GM10266 (cell line): ENCODE measurements at regions not wholly inside any gene's neighbourhood (a gene's known extent, or its start where the extent isn't known, plus 50 kb on each side); places are given as distances from the start of the nearest gene placed in this dataset.

Source experiments
- DNase-seq: peaks from one replicate; pipeline ENCODE4 v3.0.0; 2012; ENCODE audit errors: extremely low spot score
- TF ChIP-seq, protein P1 (sequence below): IDR thresholded peaks from 2 replicates; pipeline ENCODE4 v1.5.1; 2012; ENCODE audit warnings: mild to moderate bottlenecking, low read depth; ENCODE audit not compliant: control insufficient read depth, insufficient read depth; ENCODE audit errors: missing control alignments

DNA sequence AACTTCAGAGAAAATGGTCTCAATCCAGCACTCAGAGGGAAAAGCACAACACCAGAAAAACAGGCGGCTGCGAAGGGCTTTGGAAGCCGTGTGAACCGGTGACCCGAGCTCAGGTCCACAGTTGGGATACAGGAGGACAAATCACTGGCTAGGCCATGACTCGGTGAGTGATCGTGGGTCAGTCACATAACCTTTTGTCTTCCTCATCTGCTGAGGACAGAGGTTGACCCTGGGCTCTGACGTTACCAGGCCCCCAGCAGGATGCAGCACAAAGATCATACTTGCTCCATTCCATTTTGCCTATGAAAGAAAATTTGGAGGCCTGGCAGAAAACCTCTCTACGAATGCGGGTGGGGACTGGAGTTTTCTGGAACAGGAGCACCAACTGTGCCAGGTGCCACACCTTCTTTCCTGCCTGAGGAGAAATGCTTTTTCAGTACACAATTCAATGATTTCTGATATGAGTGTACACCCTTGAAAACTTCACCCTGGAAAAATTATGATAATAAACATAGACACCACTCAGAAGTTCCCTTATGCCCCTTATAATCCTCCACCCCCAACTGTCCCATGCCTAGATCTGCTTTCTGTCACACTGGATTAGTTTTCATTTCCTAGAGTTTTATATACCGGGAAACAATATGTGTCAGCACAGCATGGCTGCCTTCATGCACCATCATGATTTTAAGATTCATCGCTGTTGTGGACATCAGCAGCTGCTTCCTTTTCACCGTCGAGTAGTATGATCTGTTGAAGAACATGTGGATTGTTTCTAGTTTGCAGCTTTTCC lies 85.3 kb upstream of the RALGAPA2 start:
- no peak for DNase-seq
- TF ChIP-seq, protein P1, sequence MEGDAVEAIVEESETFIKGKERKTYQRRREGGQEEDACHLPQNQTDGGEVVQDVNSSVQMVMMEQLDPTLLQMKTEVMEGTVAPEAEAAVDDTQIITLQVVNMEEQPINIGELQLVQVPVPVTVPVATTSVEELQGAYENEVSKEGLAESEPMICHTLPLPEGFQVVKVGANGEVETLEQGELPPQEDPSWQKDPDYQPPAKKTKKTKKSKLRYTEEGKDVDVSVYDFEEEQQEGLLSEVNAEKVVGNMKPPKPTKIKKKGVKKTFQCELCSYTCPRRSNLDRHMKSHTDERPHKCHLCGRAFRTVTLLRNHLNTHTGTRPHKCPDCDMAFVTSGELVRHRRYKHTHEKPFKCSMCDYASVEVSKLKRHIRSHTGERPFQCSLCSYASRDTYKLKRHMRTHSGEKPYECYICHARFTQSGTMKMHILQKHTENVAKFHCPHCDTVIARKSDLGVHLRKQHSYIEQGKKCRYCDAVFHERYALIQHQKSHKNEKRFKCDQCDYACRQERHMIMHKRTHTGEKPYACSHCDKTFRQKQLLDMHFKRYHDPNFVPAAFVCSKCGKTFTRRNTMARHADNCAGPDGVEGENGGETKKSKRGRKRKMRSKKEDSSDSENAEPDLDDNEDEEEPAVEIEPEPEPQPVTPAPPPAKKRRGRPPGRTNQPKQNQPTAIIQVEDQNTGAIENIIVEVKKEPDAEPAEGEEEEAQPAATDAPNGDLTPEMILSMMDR, result no peak

DNA sequence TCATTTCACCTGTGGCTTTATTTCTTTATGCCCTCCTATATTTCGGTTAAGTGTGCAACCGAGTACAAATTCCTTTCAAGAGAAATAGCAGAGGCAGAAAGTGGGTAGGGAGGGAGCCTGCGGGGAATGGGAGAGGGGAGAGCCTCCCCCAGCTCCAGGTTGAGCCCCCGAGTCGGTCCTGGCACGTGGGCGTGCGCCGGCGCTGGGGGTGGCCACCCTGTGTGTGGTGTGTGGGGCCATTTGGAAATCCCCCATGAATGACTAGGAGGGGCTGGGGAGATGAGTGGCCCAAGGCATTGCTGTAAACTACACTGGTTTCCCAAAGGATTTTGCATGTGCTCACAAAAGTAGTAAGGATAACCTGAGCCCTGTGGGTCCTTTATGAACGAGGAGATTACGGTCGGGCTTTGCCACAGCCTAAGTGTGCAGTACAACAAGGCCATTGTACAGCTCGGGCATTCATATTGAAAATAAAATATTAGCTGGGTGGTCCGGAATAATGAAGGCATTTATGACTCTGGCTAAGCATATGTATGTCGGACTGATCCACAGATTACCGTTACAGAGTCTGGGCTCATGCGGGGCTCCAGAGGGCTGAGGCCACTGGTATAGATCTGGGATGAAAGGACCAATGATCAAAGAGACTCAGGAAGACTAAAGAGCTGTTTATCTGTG lies 84.5 kb upstream of the RALGAPA2 start:
- DNase-seq, result no peak
- TF ChIP-seq, protein P1, result no peak

DNA sequence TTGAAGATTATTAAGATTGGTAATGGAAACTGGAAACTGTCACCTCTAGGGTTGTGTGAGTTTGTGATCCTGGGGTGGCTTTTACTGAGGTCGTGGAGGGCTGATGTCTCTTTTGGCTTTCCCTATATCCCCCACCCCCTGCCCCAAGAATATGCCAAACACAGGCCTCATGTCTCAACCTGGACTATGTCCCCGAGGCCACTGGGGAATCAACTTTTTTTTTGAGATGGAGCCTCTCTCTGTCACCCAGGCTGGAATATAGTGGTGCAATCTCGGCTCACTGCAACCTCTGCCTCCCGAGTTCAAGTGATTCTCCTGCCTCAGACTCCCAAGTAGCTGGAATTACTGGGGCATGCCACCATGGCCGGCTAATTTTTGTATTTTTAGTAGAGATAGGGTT lies 83.3 kb upstream of the RALGAPA2 start:
- TF ChIP-seq, protein P1, result no peak
- DNase-seq, result no peak

GRCh38 chr20:20795119-20795518 lies 82.7 kb upstream of the RALGAPA2 start:
- DNase-seq, result no peak
- TF ChIP-seq, protein P1, result no peak

GRCh38 chr20:20793591-20793990 lies 81.1 kb upstream of the RALGAPA2 start:
- DNase-seq, result no peak
- TF ChIP-seq, protein P1, result no peak

DNA sequence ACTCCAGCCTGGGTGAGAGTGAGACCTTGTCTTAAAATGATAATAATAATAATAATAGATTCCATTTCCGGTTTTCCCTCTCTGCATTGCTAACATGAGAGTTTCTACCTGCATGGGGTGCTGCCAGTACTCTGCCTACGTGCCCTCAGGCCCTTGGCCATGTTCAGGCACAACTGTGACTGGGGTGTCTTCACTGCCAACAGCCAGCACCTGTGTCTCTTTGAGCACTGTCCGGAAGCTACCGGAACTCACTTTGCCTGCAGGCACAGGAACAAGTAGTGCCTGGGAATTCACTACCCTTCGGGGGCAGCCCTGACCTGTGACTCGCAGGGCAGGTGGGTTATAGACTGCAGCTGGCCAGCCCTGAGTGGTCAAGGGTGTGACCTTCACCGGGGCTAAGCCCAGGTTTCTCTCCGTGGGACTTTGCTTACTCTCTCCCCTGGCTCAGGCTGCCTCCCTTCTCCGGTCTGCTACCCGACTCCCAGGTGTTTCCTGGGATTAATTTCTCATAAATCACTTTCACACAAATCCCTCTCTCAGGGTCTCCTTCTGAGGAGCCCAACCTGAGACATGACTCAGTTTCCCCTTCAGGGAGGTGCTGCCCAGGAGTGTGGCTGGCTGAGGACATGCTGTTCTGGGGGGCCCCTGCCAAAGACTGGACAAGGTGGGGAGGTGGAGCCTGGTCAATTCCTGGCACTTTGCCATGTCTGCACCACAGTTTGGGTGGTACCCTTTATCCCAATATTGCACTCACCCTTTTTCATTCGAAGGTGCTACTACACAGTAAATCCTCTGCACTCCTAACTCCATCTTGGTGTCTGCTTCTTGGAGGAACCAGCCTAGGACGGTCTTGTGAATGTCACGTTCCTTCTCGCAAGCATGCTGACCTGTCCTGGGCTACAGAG lies 79.5 kb upstream of the RALGAPA2 start:
- no peak for DNase-seq
- TF ChIP-seq, protein P1, result no peak
